BJ (cell line): ENCODE measurements at regions not wholly inside any gene's neighbourhood (a gene's known extent, or its start where the extent isn't known, plus 50 kb on each side); places are given as distances from the start of the nearest gene placed in this dataset.

Experiments
- CTCF ChIA-PET: fragments of 350-600 bp; formaldehyde crosslinking; extraction: SDS; loops from one replicate; lab custom pipeline; 2021; ENCODE audit warnings: antibody characterized with exemption, inconsistent platforms; lab: Yijun Ruan, JAX
- POLR2A ChIA-PET: fragments of 300-600 bp; sonication (Branson Sonifier 250); formaldehyde crosslinking; extraction: SDS; loops from one replicate; lab custom pipeline; 2021; ENCODE audit warnings: antibody characterized with exemption; lab: Charles Lee
- DNase-seq: peaks from one replicate; pipeline ENCODE4 v3.0.0-alpha.2; 2011; ENCODE audit warnings: low read depth
- H3K27me3 ChIP-seq: 2 replicates; pipeline ENCODE4 v1.6.0; 2011; ENCODE audit warnings: low read length; ENCODE audit not compliant: control insufficient read depth, insufficient read depth
- H3K36me3 ChIP-seq: 2 replicates; pipeline ENCODE4 v1.5.1; 2011; ENCODE audit warnings: low read length; ENCODE audit not compliant: control insufficient read depth, insufficient read depth
- H3K4me3 ChIP-seq: 2 replicates; pipeline ENCODE4 v1.5.1; 2011; ENCODE audit warnings: low read depth, mild to moderate bottlenecking, control low read depth, low read length
- CTCF ChIP-seq: IDR thresholded peaks from 2 replicates; pipeline ENCODE4 v1.5.1; 2011; ENCODE audit warnings: low read depth, mild to moderate bottlenecking, control low read depth, inconsistent platforms, low read length, moderate library complexity; ENCODE audit not compliant: insufficient read depth

DNA sequence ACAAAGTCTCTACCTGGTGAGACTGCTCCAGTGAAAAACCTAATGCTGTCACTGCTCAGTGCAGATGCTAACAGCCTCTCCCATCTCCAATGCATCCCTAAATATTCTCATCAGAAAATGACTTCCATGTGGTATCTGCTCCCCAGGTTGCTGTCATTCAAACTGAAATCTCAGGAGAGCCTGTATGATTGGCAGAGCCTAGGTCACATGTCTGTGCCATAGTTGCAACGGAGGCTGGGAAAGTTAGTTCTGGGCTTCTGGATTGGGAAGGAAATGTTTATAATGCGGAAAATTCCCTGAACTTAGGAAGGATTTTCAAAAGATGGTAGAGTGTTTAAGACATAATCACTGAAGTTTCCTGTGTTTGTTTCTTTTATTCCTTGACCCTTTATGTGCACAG, 206.4 kb upstream of the ZKSCAN2 start:
- POLR2A ChIA-PET, result no interaction called here
- CTCF ChIA-PET, result no interaction called here
- H3K27me3 ChIP-seq, result no peaks in the 10 kb centered on the region
- H3K36me3 ChIP-seq, result no peaks in the 10 kb centered on the region
- no peak for TF ChIP-seq CTCF
- DNase-seq, result no peak
- H3K4me3 ChIP-seq, result no peak overlapping the region

GRCh38 chr16:25449802-25450201, 192.2 kb upstream of the ZKSCAN2 start:
- DNase-seq, result no peak
- Histone ChIP-seq H3K27me3 (no peaks in the 10 kb centered on the region), H3K36me3 (no peaks in the 10 kb centered on the region), H3K4me3 (no peak overlapping the region)
- no peak for TF ChIP-seq CTCF
- POLR2A ChIA-PET, result no interaction called here
- CTCF ChIA-PET, result no interaction called here

- H3K36me3 ChIP-seq, result no peaks in the 10 kb centered on the region
- H3K27me3 ChIP-seq, result no peaks in the 10 kb centered on the region
- no peak overlapping the region for H3K4me3 ChIP-seq
- no peak for TF ChIP-seq CTCF
- CTCF ChIA-PET, result no interaction called here
- DNase-seq, result no peak
- POLR2A ChIA-PET, result no interaction called here
These were observed 186.3 kb upstream of the ZKSCAN2 start for GRCh38 chr16:25443994-25444393.

DNA sequence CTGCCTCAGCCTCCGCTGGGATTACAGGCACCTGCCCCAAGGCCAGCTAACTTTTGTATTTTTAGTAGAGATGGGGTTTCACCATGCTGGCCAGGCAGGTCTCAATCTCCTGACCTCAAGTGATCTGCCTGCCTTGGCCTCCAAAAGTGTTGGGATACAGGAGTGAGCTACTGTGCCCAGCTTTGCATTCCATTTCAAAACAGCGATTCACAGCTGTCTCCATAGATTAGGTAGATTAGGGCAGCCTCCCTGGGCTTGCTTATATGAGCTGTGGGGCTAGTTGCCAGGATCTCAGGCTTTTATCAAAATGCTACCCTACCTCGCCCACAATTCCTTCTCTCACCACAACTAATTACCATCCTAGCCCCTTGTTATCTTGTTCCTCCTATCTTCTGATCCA, 176.4 kb upstream of the ZKSCAN2 start:
- H3K27me3 ChIP-seq, result no peaks in the 10 kb centered on the region
- TF ChIP-seq CTCF, result no peak
- no peaks in the 10 kb centered on the region for H3K36me3 ChIP-seq
- no peak for DNase-seq
- no peak overlapping the region for H3K4me3 ChIP-seq
- CTCF ChIA-PET, result no interaction called here
- POLR2A ChIA-PET, result no interaction called here

DNA sequence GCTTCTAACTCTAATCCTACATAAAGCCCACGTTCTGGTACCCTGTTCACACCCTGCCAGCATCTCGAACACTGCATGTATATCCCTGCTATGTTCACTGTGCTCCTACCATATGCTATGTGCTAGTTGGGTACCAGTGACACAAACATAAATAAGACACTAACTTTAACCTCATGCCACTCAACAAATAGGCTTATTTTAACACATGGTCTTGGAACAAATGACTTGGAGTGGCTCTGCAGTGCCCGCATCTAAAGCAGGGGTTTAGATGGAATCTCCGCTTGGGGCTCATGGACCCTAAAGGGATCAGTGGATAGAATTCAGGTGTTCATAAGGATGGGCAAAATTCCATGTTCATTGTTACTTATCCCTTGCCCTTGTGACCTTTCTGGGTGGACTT, 175.7 kb upstream of the ZKSCAN2 start:
- H3K4me3 ChIP-seq, result no peak overlapping the region
- no peak for DNase-seq
- H3K27me3 ChIP-seq, result no peaks in the 10 kb centered on the region
- CTCF ChIA-PET, result no interaction called here
- no peak for TF ChIP-seq CTCF
- no peaks in the 10 kb centered on the region for H3K36me3 ChIP-seq
- POLR2A ChIA-PET, result no interaction called here

- Histone ChIP-seq H3K4me3 (no peak overlapping the region), H3K36me3 (no peaks in the 10 kb centered on the region), H3K27me3 (no peaks in the 10 kb centered on the region)
- POLR2A ChIA-PET, result no interaction called here
- no peak for TF ChIP-seq CTCF
- CTCF ChIA-PET, result no interaction called here
- no peak for DNase-seq
These were observed 173.8 kb upstream of the ZKSCAN2 start for GRCh38 chr16:25431472-25431871.
